GM18858 (cell line): ENCODE measurements at regions not wholly inside any gene's neighbourhood (a gene's known extent, or its start where the extent isn't known, plus 50 kb on each side); places are given as distances from the start of the nearest gene placed in this dataset.
"Not testable (repeated sequence)": the region's sequence is repeated elsewhere in the genome, so short reads cannot be mapped to it uniquely, and the experiment has no call there.

ENCODE experiments used
- ATAC-seq: cut with Tn5 transposase; IDR thresholded peaks from one replicate; pipeline ENCODE4 v1.9.1; 2021; ENCODE audit not compliant: unreplicated experiment

- no peak for ATAC-seq
Measured at GRCh38 chr2:15750822-15751329, 159.2 kb downstream of the DDX1 start.

- ATAC-seq: no peak
Measured at GRCh38 chr2:15751477-15751876, 159.8 kb downstream of the DDX1 start.

GRCh38 chr2:15752552-15753232 lies 161.0 kb downstream of the DDX1 start:
- no peak for ATAC-seq

- ATAC-seq: no peak
Measured at GRCh38 chr2:15753233-15753798, 161.6 kb downstream of the DDX1 start.

DNA sequence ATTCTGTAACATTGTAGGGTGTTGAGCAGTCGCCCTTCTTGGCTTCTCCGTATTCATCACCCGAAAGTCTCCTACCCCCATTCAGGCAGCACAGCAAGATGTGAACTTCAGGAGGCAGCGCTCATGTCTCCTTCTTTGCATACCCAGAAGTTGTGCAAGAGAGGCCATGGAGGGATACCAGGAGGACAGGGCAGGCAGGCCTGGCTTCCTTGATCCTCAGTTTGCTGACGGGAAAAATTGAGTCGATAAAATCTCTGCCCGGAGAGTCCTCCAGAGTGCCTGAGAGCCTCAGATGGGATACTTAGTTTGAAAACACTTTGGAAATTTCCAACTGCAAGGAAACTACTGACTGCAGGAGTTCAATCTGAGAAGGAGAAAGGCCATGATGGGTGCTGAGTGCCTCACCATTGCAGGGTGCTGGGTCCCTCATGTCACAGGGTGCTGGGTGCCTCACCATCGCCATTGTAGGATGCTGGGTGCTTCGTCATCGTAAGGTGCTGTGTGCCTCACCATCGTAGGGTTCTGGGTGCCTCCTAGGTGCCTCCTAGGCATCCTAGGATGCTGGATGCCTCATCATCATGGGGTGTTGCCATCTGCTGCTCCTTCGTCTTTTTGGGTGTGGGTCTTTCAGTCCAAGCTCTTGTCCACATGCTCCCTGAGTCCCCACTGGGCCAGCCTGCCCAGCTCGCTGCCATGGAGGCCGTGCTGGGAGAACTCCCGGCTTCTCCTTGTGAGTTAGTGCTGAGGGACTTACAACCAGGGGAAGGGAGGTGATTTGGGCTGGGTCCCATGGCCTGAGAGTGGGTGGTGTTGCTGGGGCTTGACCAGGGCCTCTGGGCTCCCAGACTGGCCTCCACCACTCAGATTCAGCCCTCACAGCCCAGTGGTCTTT lies 162.4 kb downstream of the DDX1 start:
- ATAC-seq: no peak

DNA sequence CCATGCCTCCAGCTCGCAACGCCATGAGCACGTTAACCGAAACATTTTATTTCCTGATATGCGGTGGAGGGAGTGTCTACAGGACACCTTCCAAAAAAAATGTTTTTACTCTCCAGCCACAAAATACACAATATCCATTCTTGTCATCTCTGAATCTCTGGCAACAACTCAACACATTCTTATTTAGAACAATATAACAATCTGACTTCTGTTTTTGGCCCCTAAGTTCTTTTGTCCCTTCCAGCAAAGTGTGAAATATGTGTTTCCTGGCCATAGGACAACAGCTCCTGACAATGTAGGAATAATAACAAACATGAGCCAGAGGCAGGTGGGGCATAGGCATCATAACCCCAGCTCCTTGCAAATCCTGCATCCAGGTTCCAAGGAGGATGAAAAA lies 163.0 kb downstream of the DDX1 start:
- ATAC-seq: no peak

GRCh38 chr2:15755528-15755927 lies 163.9 kb downstream of the DDX1 start:
- ATAC-seq: no peak

GRCh38 chr2:15756011-15756550 lies 164.4 kb downstream of the DDX1 start:
- no peak for ATAC-seq

- no peak for ATAC-seq
Measured at GRCh38 chr2:15756882-15757819, 165.5 kb downstream of the DDX1 start.

DNA sequence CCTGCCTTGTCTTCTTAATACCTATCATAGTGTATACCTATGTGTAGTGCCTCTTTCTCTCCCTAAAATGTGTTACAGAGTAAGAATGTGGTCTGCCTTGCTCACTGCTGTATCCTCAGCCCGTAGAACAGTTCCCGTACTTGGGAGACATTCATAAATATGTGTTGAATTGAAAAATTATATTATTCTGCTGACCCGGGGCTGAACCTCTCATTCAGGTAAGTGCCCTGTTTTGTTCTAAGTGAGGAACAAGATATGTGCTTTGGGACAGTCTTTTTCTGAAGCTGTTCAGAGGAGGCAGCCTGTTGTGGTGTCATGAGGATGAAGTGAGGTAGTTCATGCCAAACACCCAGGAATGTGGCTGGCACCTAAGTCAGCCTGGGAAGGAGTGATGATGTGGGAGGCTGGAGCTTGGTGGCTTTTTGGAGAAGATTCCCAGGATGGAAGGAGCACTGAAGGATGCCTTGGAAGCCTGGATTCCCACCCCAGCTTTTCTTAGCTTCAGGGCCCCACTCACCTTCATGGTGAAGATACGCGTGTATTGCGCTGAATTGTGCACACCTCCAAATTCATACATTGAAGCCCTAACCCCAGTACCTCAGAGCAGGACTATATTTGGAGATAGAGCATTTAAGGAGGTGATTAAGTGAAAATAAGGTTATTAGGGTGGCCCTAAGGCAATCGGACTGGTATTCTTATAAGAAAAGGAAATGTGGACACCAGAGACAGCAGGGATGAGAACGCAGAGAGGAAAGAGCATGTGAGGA lies 166.3 kb downstream of the DDX1 start:
- ATAC-seq: no peak

GRCh38 chr2:15758848-15759247 lies 167.2 kb downstream of the DDX1 start:
- no peak for ATAC-seq

DNA sequence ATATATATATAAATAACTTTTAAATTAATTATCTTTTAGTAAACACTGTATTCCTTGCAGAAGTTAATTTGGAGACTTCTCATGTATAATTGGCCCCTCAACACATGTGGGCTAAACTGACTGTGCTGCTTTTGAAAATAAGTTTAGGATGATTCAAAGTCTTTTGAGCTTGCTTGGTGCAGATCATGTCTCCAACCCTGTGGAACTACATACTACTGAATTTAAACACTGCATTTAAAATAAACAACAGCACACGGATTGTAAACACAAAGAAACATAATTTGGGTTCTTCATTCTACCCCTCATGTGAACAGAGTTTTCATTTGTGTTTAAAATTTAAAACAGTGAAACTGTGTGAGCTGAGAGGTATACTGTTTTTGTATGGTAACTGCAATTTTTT lies 167.7 kb downstream of the DDX1 start:
- ATAC-seq: no peak

- ATAC-seq: not testable (repeated sequence)
Measured at GRCh38 chr2:15759791-15760190, 168.1 kb downstream of the DDX1 start.

DNA sequence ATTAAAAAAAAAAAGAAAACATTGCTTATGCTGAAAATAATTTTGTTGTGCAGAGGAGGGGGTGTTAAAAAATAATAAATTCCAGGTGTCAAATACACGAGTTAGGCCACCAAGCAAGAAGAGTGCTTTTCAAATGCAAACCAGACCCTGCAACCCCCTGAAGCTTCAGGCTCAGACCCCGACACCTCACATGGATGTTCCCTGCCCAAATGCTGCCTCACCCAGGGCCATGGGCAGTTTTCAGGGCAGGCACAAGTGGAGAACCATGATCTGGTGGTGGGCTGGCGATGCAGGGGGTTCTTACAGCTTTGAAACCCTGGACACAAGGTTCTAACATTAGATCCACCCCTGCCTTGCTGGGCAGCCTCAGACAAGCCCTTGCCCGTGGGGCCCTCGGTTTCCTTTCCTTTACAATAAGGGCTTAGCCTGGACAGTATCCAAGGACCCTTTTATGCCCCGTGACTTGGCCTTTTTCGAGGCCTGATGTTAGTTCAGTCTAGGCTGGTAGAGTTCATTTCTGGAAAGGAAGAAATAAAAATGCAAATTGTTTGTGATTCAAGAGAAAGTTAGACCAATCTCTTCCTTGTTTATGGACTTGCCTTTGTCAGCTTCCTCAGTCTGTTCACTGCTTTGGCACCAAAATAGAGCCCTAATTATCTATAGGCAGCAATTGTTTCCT lies 168.7 kb downstream of the DDX1 start:
- ATAC-seq: no peak

DNA sequence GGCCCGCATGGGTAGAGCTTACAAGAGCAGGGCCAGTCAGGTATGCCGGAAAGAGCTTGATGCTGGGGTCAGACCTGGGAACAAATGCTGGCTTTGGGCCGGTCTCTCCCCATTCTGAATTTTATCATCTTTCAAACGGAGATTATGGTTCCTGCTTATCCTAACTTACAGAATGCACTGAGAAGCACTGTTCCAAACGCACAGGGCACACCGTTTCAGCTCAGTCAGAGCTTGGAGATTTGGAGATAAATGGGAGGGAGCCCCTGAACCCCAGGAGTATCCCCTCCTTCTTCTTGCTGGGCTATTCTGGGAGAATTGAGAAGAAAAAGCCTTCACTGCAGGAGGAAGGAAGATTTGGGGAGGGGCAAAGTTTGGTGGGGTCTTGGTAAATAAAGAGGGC lies 169.4 kb downstream of the DDX1 start:
- ATAC-seq: no peak

DNA sequence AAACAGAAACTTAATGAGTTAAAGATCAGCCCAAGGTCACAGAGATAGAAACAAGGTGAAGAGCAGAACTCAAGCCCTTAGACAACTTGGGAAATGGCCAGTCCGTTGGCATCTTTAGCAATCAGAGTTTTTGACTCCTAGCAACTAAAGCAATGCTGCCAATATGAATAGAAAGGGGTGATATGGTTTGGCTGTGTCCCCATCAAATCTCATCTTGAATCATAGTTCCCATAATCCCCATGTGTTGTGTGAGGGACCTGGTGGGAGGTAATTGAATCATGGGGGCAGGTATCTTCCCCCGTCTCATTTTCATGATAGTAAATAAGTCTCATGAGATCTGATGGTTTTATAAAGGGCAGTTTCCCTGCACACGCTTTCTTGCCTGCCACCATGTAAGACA lies 170.2 kb downstream of the DDX1 start:
- ATAC-seq: no peak

DNA sequence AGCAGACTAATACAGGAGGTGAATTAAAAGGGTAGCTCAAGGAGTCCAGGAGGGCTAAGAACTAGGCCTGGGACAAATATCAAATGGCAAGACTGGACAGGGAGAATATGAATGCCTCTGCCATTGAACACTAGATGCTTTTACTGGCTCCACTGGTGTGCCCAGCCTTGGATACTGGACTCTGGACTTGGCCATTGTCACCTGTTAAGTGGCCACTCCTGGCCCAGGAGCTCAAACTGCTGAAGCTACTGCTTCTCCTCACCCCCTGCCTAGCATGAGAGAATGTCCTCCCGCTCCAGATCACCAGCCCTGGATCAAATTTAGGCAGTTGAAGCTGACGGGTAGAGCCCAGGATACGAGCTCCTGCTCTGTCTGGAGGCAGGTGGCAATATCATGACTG lies 170.8 kb downstream of the DDX1 start:
- ATAC-seq: no peak

- no peak for ATAC-seq
Measured at GRCh38 chr2:15763106-15763821, 171.6 kb downstream of the DDX1 start.
